ENCODE measurements at regions not wholly inside any gene's neighbourhood (a gene's known extent, or its start where the extent isn't known, plus 50 kb on each side); places are given as distances from the start of the nearest gene placed in this dataset.
A peak's percentile ranks its signal among the peaks of the same experiment; 100 is the strongest.

GRCh38 chr11:127674754-127675153 is 674.2 kb upstream of the KIRREL3 start:
- no peak for DNase-seq

GRCh38 chr11:127670374-127671119 is 670.0 kb upstream of the KIRREL3 start:
- no peak for DNase-seq

GRCh38 chr11:127656116-127656836 is 655.7 kb upstream of the KIRREL3 start:
- DNase-seq = no peak

GRCh38 chr11:127653076-127653475 is 652.5 kb upstream of the KIRREL3 start:
- no peak for DNase-seq

GRCh38 chr11:127651888-127652221 is 651.3 kb upstream of the KIRREL3 start:
- DNase-seq = no peak

- no peak for DNase-seq
Observed at GRCh38 chr11:127651175-127651887, 650.8 kb upstream of the KIRREL3 start.

GRCh38 chr11:127649958-127650357 is 649.4 kb upstream of the KIRREL3 start:
- no peak for DNase-seq

GRCh38 chr11:127649071-127649470 is 648.5 kb upstream of the KIRREL3 start:
- no peak for DNase-seq

GRCh38 chr11:127648583-127648982 is 648.0 kb upstream of the KIRREL3 start:
- DNase-seq = no peak

GRCh38 chr11:127644366-127644765 is 643.8 kb upstream of the KIRREL3 start:
- DNase-seq = no peak

GRCh38 chr11:127643268-127644058 is 642.9 kb upstream of the KIRREL3 start:
- no peak for DNase-seq

GRCh38 chr11:127640561-127641451 is 640.2 kb upstream of the KIRREL3 start:
- peak; percentile 31 for DNase-seq

- DNase-seq = no peak
Observed at GRCh38 chr11:127639916-127640315, 639.3 kb upstream of the KIRREL3 start.

GRCh38 chr11:127632976-127633680 is 632.6 kb upstream of the KIRREL3 start:
- DNase-seq = no peak

GRCh38 chr11:127632546-127632945 is 632.0 kb upstream of the KIRREL3 start:
- no peak for DNase-seq

GRCh38 chr11:127631974-127632373 is 631.4 kb upstream of the KIRREL3 start:
- DNase-seq = no peak

- no peak for DNase-seq
Observed at GRCh38 chr11:127629200-127629599, 628.6 kb upstream of the KIRREL3 start.

GRCh38 chr11:127628458-127628785 is 627.9 kb upstream of the KIRREL3 start:
- DNase-seq = no peak

- peak; percentile 20 for DNase-seq
Observed at GRCh38 chr11:127627629-127628457, 627.3 kb upstream of the KIRREL3 start.

- DNase-seq = no peak
Observed at GRCh38 chr11:127627204-127627603, 626.6 kb upstream of the KIRREL3 start.

- DNase-seq = no peak
Observed at GRCh38 chr11:127625402-127625801, 624.8 kb upstream of the KIRREL3 start.

Measured in right hindlimb (tissue), 1 donor.